Coronary artery (tissue), 2 donors: ENCODE measurements at regions not wholly inside any gene's neighbourhood (a gene's known extent, or its start where the extent isn't known, plus 50 kb on each side); places are given as distances from the start of the nearest gene placed in this dataset.

ENCODE experiments used
- DNase-seq: peaks from one replicate; pipeline ENCODE4 v3.0.0-alpha.2; 2017; ENCODE audit warnings: low spot score
- H3K27ac ChIP-seq, 2 donors: fragments of 200-600 bp; sonication (generic); one replicate each; pipeline ENCODE4 v1.5.1; 2016 to 2019
- H3K4me3 ChIP-seq: fragments of 200-600 bp; sonication (generic); 2 replicates; pipeline ENCODE4 v1.5.1; 2016; ENCODE audit warnings: mild to moderate bottlenecking, moderate library complexity
- TF ChIP-seq, protein P1 (sequence below): fragments of 200-600 bp; sonication (generic); IDR thresholded peaks from one replicate; pipeline ENCODE4 v1.5.1; 2019; ENCODE audit warnings: antibody characterized with exemption

DNA sequence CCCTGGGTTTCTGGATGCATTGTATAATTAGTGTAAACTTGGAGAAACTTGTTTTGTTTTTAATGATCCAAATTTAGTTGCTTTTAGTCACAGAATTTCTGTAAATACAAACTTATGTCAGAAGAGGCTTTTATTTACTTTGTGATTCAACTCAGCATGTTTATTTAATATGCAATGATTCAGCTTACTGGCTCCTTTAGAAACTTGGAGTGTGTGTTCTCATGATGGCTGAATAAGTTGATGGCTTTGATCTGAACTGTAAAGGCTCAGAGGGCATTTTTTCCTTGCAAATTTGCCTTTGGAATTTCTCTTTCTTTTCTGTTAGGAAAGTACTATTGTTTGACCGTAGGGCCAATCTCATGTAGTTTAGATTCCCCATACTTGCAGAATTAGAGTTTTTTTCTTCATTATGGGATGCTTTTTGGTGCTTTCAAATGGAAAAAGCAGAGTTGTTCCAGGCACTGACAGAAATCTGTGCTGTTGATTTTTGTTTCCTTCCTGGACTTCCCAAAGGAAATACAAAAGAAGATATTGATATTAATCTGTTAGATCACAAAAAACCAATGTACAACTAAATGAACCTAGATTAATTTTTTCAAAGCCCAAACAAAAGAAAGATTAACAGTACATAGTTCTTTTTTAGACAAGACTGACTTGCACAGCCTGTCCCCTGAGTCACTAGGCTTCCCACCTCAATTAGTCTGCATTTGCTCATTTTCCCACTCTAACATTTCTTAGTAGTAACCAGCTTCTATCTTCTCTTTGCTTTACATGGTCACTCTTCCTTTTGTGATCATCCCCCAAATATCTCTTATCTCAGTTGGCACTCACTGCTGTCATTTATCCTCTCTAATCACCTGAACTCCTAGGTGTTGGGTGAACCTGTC lies 96.8 kb upstream of the AGR3 start:
- DNase-seq = no peak
- TF ChIP-seq, protein P1, sequence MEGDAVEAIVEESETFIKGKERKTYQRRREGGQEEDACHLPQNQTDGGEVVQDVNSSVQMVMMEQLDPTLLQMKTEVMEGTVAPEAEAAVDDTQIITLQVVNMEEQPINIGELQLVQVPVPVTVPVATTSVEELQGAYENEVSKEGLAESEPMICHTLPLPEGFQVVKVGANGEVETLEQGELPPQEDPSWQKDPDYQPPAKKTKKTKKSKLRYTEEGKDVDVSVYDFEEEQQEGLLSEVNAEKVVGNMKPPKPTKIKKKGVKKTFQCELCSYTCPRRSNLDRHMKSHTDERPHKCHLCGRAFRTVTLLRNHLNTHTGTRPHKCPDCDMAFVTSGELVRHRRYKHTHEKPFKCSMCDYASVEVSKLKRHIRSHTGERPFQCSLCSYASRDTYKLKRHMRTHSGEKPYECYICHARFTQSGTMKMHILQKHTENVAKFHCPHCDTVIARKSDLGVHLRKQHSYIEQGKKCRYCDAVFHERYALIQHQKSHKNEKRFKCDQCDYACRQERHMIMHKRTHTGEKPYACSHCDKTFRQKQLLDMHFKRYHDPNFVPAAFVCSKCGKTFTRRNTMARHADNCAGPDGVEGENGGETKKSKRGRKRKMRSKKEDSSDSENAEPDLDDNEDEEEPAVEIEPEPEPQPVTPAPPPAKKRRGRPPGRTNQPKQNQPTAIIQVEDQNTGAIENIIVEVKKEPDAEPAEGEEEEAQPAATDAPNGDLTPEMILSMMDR = no peak
- no peak overlapping the region for H3K27ac ChIP-seq
- no peak overlapping the region for H3K4me3 ChIP-seq

DNA sequence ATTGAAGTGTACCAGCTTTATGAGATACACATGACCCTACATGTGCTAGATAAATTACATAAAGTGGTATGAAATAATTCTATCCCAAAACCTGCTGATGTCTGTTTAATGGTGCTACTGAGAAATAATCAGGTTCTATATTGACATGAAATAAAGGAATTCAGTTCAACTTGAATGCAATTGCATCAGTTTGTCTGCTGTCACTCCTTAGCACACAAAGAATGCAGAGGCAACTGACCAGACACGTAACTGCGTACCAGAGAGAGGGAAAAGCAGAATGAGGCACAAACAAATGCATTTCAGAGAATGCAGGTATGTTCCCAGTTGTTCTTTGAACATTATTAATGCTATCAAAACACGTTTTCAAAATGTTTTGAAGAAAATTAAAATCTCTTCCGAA lies 98.8 kb upstream of the AGR3 start:
- Histone ChIP-seq H3K27ac (no peak overlapping the region), H3K4me3 (no peak overlapping the region)
- DNase-seq = no peak
- TF ChIP-seq, protein P1 = no peak

DNA sequence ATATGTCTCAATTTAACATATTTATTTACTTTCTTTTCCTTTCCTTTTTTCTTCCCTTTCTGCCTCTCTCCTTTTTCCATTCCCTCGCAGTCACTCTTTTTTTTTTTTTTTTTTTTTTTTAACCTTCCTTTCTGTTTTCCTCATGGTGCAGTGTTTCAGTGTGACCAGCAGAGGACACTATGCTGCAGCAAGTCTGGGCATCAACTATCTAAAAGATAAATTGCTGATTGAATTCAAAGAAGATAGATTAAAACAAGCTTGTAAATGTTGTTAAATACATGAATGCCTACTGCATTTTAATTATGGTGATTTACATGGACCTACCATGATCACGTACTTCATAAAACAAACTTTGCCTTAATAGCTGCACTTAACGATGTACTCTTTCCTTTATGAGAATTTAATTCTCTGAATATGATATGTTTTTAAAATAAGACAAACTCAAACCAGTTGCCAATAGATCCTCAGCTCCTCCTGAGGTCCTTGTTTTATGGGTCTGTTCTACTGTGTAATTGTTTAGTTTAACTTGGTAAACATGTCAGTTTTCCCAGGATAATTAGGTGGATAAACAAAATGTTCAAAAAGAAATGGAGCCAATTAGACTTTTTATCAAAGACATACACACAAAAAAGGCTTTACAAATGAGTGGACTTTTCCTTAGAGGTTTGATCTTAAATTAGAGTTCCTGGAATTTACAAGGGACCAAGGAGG lies 101.0 kb upstream of the AGR3 start:
- Histone ChIP-seq H3K4me3 (no peak overlapping the region), H3K27ac (no peak overlapping the region)
- no peak for DNase-seq
- TF ChIP-seq, protein P1 = peak; percentile 66

DNA sequence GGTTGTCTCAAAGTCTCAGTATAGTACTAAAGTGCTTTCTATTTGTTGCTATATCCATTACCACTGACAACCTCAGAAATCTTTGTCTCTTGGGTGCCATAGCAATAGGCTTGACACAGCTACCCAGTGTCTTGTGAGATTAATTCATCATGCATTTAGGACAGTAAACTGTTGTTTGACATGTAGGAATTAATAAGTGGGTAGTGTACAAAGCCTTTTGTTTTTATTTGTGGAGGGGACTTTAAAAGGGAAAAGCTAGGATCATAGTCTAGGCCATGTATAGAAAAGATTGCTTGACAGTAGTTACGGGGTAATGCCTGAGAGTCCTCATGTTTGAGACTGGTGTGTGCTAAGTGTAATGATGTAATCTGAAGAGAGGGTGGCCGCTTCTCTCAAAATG lies 102.6 kb upstream of the AGR3 start:
- no peak overlapping the region for H3K4me3 ChIP-seq
- TF ChIP-seq, protein P1 = no peak
- H3K27ac ChIP-seq = no peak overlapping the region
- DNase-seq = no peak

DNA sequence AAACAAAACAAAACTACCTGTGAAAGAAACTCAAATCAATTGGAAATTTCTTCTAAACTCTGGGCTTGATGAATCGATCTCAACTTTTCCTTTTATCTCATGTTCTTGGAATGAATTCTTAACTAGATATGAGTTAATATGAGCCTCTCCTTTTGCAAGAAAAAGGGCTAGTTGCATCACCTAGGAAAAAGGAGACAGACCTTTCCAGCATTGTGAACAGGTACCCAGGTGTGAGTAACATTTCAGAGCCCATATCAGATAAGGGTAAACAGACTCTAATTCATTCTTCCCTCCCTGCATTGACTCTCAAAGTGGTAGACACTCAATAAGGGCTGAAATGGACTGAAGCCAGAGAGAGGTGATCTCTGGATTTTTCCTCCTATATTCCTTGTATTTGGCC lies 103.8 kb upstream of the AGR3 start:
- TF ChIP-seq, protein P1 = no peak
- Histone ChIP-seq H3K4me3 (no peak overlapping the region), H3K27ac (no peak overlapping the region)
- DNase-seq = no peak

DNA sequence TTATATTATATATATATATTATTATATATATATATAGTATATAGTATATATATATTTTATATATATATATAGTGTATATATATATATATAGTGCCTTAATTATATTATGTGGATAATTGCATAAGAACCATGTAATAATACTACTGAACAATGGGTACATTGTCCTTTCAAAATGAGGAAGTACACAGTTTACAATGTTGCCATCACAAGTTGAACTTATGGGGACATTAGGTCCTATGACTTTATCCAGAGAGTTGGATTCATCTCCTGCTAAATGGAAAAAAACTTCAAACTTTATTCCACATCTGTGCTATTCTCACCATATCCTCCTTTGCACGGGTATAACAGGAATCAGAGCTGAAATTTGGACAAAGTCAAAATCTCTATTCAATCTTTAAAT lies 105.0 kb upstream of the AGR3 start:
- no peak for DNase-seq
- TF ChIP-seq, protein P1 = no peak
- Histone ChIP-seq H3K27ac (no peak overlapping the region), H3K4me3 (no peak overlapping the region)
